ENCODE measurements at regions not wholly inside any gene's neighbourhood (a gene's known extent, or its start where the extent isn't known, plus 50 kb on each side); places are given as distances from the start of the nearest gene placed in this dataset.

DNA sequence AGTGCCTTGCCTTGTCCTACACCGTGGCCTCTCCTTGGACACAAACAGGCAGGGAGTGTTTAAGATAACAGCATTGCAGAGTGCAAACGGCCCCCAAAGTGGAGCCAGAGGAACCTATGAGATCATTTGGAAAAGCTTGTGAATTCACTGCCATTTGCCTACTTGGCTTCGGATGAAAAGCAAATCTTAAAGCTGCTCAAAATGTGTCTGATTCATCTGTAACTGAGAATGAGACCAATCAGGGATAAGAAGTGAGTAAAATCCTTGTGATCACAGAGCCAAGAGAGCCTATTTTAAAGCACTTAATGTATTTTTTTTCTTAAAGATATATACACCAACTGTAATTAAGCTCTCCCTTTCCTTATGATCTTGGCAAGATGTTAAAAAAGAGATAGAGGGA, 65.7 kb upstream of the BACH2 start:
- TF ChIP-seq CTCF (conservative IDR thresholded peaks at IDR 0.05; ENCODE audit: low read length) (no peak), EZH2phosphoT487 (IDR thresholded peaks at IDR 0.05; ENCODE audit: borderline replicate concordance) (no peak)
